ENCODE measurements at regions not wholly inside any gene's neighbourhood (a gene's known extent, or its start where the extent isn't known, plus 50 kb on each side); places are given as distances from the start of the nearest gene placed in this dataset.
"Not testable (repeated sequence)": the region's sequence is repeated elsewhere in the genome, so short reads cannot be mapped to it uniquely, and the experiment has no call there.

- CTCF ChIA-PET: no interaction called here
These were observed 148.1 kb downstream of the PCDH7 start for GRCh38 chr4:30868111-30868895.

GRCh38 chr4:30869387-30869786 is 149.2 kb downstream of the PCDH7 start:
- POLR2A ChIA-PET, CTCF ChIA-PET: not testable (repeated sequence)

More at GRCh38 chr4:30868111-30868895, 148.1 kb downstream of the PCDH7 start:
- POLR2A ChIA-PET: no interaction called here

- ChIA-PET CTCF (no interaction called here), POLR2A (no interaction called here)
These were observed 150.3 kb downstream of the PCDH7 start for GRCh38 chr4:30870513-30870912.

- ChIA-PET CTCF (no interaction called here), POLR2A (no interaction called here)
These were observed 155.6 kb downstream of the PCDH7 start for GRCh38 chr4:30875658-30876269.

- POLR2A ChIA-PET: no interaction called here
- CTCF ChIA-PET: interaction anchor here (0.5 kb wide), 1 partner anchor 690 kb away, joined by 3 read pairs; no protein-coding TSS in a partner anchor
These were observed 159.9 kb downstream of the PCDH7 start for GRCh38 chr4:30879855-30880598.

- ChIA-PET CTCF (no interaction called here), POLR2A (no interaction called here)
These were observed 161.8 kb downstream of the PCDH7 start for GRCh38 chr4:30881985-30882384.

- POLR2A ChIA-PET: no interaction called here
- CTCF ChIA-PET: no interaction called here
These were observed 162.3 kb downstream of the PCDH7 start for GRCh38 chr4:30882443-30882842.

- ChIA-PET POLR2A (no interaction called here), CTCF (no interaction called here)
These were observed 163.0 kb downstream of the PCDH7 start for GRCh38 chr4:30882995-30883675.

- CTCF ChIA-PET: no interaction called here
- POLR2A ChIA-PET: no interaction called here
These were observed 181.6 kb downstream of the PCDH7 start for GRCh38 chr4:30901461-30902451.

GRCh38 chr4:30903502-30904214 is 183.5 kb downstream of the PCDH7 start:
- ChIA-PET CTCF (no interaction called here), POLR2A (no interaction called here)

- POLR2A ChIA-PET: no interaction called here
- CTCF ChIA-PET: no interaction called here
These were observed 184.0 kb downstream of the PCDH7 start for GRCh38 chr4:30904215-30904555.

- CTCF ChIA-PET: no interaction called here
- POLR2A ChIA-PET: interaction anchor here (0.7 kb wide), 1 partner anchor 39 kb away, joined by 3 read pairs; no protein-coding TSS in a partner anchor
These were observed 184.4 kb downstream of the PCDH7 start for GRCh38 chr4:30904588-30904987.

- POLR2A ChIA-PET: no interaction called here
These were observed 192.0 kb downstream of the PCDH7 start for GRCh38 chr4:30912098-30912714.

GRCh38 chr4:30916337-30917274 is 196.4 kb downstream of the PCDH7 start:
- POLR2A ChIA-PET: no interaction called here
- CTCF ChIA-PET: no interaction called here

More at GRCh38 chr4:30912098-30912714, 192.0 kb downstream of the PCDH7 start:
- CTCF ChIA-PET: no interaction called here

- ChIA-PET CTCF (no interaction called here), POLR2A (no interaction called here)
These were observed 197.8 kb downstream of the PCDH7 start for GRCh38 chr4:30917946-30918345.

- ChIA-PET POLR2A (no interaction called here), CTCF (no interaction called here)
These were observed 199.3 kb downstream of the PCDH7 start for GRCh38 chr4:30919458-30919857.

GRCh38 chr4:30920043-30920442 is 199.9 kb downstream of the PCDH7 start:
- ChIA-PET CTCF (no interaction called here), POLR2A (no interaction called here)

Measured in activated CD8-positive, alpha-beta memory T cell treated with anti-CD3 and anti-CD28 coated beads for 36 hours (primary cell).